GM21381 (cell line): ENCODE measurements at regions not wholly inside any gene's neighbourhood (a gene's known extent, or its start where the extent isn't known, plus 50 kb on each side); places are given as distances from the start of the nearest gene placed in this dataset.

Source experiments
- ATAC-seq: cut with Tn5 transposase; IDR thresholded peaks from one replicate; pipeline ENCODE4 v1.9.1; 2021; ENCODE audit warnings: mild to moderate bottlenecking, moderate library complexity; ENCODE audit not compliant: unreplicated experiment

GRCh38 chr1:4346131-4346530 lies 308.3 kb upstream of the AJAP1 start:
- no peak for ATAC-seq

- no peak for ATAC-seq
Measured at GRCh38 chr1:4351453-4351852, 303.0 kb upstream of the AJAP1 start.

- ATAC-seq, result no peak
Measured at GRCh38 chr1:4353090-4353856, 301.1 kb upstream of the AJAP1 start.

GRCh38 chr1:4355839-4356238 lies 298.6 kb upstream of the AJAP1 start:
- ATAC-seq, result no peak

- no peak for ATAC-seq
Measured at GRCh38 chr1:4362314-4363044, 291.9 kb upstream of the AJAP1 start.

- ATAC-seq, result no peak
Measured at GRCh38 chr1:4366091-4366490, 288.3 kb upstream of the AJAP1 start.

GRCh38 chr1:4367230-4367777 lies 287.1 kb upstream of the AJAP1 start:
- ATAC-seq, result no peak

GRCh38 chr1:4369335-4369734 lies 285.1 kb upstream of the AJAP1 start:
- ATAC-seq, result no peak

- no peak for ATAC-seq
Measured at GRCh38 chr1:4371849-4372248, 282.6 kb upstream of the AJAP1 start.

GRCh38 chr1:4375812-4376211 lies 278.6 kb upstream of the AJAP1 start:
- no peak for ATAC-seq

- no peak for ATAC-seq
Measured at GRCh38 chr1:4379451-4380175, 274.8 kb upstream of the AJAP1 start.

- ATAC-seq, result no peak
Measured at GRCh38 chr1:4380564-4381168, 273.7 kb upstream of the AJAP1 start.

- ATAC-seq, result no peak
Measured at GRCh38 chr1:4393191-4393590, 261.2 kb upstream of the AJAP1 start.

- ATAC-seq, result no peak
Measured at GRCh38 chr1:4394366-4394765, 260.0 kb upstream of the AJAP1 start.

- ATAC-seq, result no peak
Measured at GRCh38 chr1:4395158-4395557, 259.3 kb upstream of the AJAP1 start.

GRCh38 chr1:4395676-4396075 lies 258.7 kb upstream of the AJAP1 start:
- ATAC-seq, result no peak

GRCh38 chr1:4396551-4396950 lies 257.9 kb upstream of the AJAP1 start:
- ATAC-seq, result no peak

GRCh38 chr1:4397196-4397595 lies 257.2 kb upstream of the AJAP1 start:
- no peak for ATAC-seq

- ATAC-seq, result no peak
Measured at GRCh38 chr1:4402032-4402431, 252.4 kb upstream of the AJAP1 start.

- no peak for ATAC-seq
Measured at GRCh38 chr1:4404854-4405590, 249.4 kb upstream of the AJAP1 start.
